HEK293T (cell line): ENCODE measurements at regions not wholly inside any gene's neighbourhood (a gene's known extent, or its start where the extent isn't known, plus 50 kb on each side); places are given as distances from the start of the nearest gene placed in this dataset.

ENCODE experiments used
- CTCF ChIA-PET: fragments of 350-600 bp; formaldehyde crosslinking; extraction: SDS; loops from one replicate; lab custom pipeline; 2021; ENCODE audit warnings: antibody characterized with exemption, inconsistent platforms; lab: Yijun Ruan, JAX
- POLR2A ChIA-PET: fragments of 350-600 bp; formaldehyde crosslinking; extraction: SDS; loops from one replicate; lab custom pipeline; 2020; ENCODE audit warnings: antibody characterized with exemption, inconsistent platforms; lab: Yijun Ruan, JAX
- DNase-seq: peaks from one replicate; pipeline ENCODE4 v3.0.0; 2012; ENCODE audit warnings: mixed read lengths; ENCODE audit errors: extremely low spot score
- ARNT ChIP-seq: fragments of 450-650 bp; IDR thresholded peaks from 2 replicates; pipeline ENCODE4 v1.6.1; 2017; ENCODE audit warnings: mild to moderate bottlenecking
- BHLHE40 ChIP-seq: fragments of 450-650 bp; IDR thresholded peaks from 2 replicates; pipeline ENCODE4 v1.6.1; 2016; ENCODE audit warnings: mild to moderate bottlenecking, moderate library complexity, borderline replicate concordance
- CTBP1 ChIP-seq: fragments of 450-650 bp; IDR thresholded peaks from 2 replicates; pipeline ENCODE4 v1.6.1; 2016; ENCODE audit warnings: borderline replicate concordance
- ELF4 ChIP-seq: fragments of 450-650 bp; IDR thresholded peaks from 2 replicates; pipeline ENCODE4 v1.6.1; 2017; ENCODE audit warnings: antibody characterized with exemption
- FOXA1 ChIP-seq: fragments of 450-650 bp; IDR thresholded peaks from 2 replicates; pipeline ENCODE4 v1.6.1; 2016; ENCODE audit warnings: mild to moderate bottlenecking
- FOXK2 ChIP-seq: fragments of 450-650 bp; IDR thresholded peaks from 2 replicates; pipeline ENCODE4 v1.6.1; 2016; ENCODE audit warnings: mild to moderate bottlenecking
- FOXM1 ChIP-seq: fragments of 450-650 bp; IDR thresholded peaks from 2 replicates; pipeline ENCODE4 v1.6.1; 2017; ENCODE audit warnings: mild to moderate bottlenecking, borderline replicate concordance
- HDGF ChIP-seq: fragments of 450-650 bp; IDR thresholded peaks from 2 replicates; pipeline ENCODE4 v1.6.1; 2017; ENCODE audit warnings: antibody characterized with exemption, borderline replicate concordance
- L3MBTL2 ChIP-seq: fragments of 450-650 bp; conservative IDR thresholded peaks from 2 replicates; pipeline ENCODE4 v1.6.1; 2016; ENCODE audit warnings: mild to moderate bottlenecking
- LEF1 ChIP-seq: fragments of 450-650 bp; IDR thresholded peaks from 2 replicates; pipeline ENCODE4 v1.6.1; 2017; ENCODE audit warnings: mild to moderate bottlenecking, borderline replicate concordance
- NFRKB ChIP-seq: fragments of 450-650 bp; IDR thresholded peaks from 2 replicates; pipeline ENCODE4 v1.6.1; 2016; ENCODE audit warnings: mild to moderate bottlenecking, moderate library complexity
- SP1 ChIP-seq: fragments of 450-650 bp; IDR thresholded peaks from 2 replicates; pipeline ENCODE4 v1.6.1; 2017
- SUZ12 ChIP-seq: fragments of 450-650 bp; IDR thresholded peaks from 2 replicates; pipeline ENCODE4 v1.6.1; 2016; ENCODE audit warnings: mild to moderate bottlenecking
- TARDBP ChIP-seq: fragments of 450-650 bp; IDR thresholded peaks from 2 replicates; pipeline ENCODE4 v1.6.1; 2016
- ZNF384 ChIP-seq: fragments of 450-650 bp; IDR thresholded peaks from 2 replicates; pipeline ENCODE4 v1.6.1; 2016
- TF ChIP-seq, protein P1 (sequence below): fragments of 450-650 bp; IDR thresholded peaks from 2 replicates; pipeline ENCODE4 v1.6.1; 2016

DNA sequence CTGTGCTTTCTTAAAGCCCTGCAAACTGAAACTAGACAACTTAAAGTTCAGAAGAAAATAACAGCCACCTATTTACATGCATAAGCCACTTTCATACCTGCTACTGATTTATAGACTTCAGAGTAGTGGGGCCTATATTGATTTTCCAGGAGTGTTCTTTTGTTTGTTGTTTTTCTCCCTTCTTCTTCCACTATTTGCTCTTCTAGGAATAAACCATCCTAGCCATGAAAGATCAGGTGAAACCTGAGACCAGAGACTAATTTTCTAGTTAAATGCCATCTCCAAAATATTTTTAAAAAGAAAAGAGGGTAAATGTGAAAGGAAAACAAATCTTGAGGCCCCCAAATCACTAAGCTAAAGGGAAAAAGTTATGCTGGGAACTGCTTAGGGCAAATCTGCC lies 72.4 kb upstream of the C1GALT1 start:
- ChIA-PET POLR2A (no interaction called here), CTCF (no interaction called here)
- TF ChIP-seq SUZ12 (no peak), FOXK2 (no peak), FOXA1 (no peak), ARNT (no peak), TARDBP (no peak), BHLHE40 (no peak), CTBP1 (no peak), FOXM1 (no peak), HDGF (no peak), ZNF384 (no peak), L3MBTL2 (no peak), NFRKB (no peak), SP1 (no peak), LEF1 (no peak)
- TF ChIP-seq, protein P1, sequence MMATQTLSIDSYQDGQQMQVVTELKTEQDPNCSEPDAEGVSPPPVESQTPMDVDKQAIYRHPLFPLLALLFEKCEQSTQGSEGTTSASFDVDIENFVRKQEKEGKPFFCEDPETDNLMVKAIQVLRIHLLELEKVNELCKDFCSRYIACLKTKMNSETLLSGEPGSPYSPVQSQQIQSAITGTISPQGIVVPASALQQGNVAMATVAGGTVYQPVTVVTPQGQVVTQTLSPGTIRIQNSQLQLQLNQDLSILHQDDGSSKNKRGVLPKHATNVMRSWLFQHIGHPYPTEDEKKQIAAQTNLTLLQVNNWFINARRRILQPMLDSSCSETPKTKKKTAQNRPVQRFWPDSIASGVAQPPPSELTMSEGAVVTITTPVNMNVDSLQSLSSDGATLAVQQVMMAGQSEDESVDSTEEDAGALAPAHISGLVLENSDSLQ: no peak
- DNase-seq: no peak

DNA sequence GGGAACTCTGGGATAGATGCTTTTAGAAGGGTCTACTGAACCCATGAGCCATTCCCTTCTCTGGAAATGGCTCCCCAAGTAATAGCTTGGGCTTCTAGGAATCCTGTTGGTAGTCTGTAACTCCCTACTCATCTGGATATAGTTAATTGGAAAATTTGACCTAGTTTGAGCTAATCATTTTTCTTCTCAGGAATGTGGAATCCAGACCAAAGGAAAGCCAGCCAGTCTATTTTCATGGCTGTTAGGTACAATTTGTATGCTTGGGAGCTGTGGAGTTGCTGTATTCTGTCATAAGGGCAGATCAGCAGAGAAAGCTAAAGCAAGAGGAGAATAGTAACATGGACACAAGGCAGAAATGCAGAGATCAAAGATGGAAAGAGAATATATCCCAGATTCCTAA lies 71.6 kb upstream of the C1GALT1 start:
- ChIA-PET POLR2A (no interaction called here), CTCF (no interaction called here)
- TF ChIP-seq SUZ12 (no peak), CTBP1 (no peak), ELF4 (no peak), FOXA1 (no peak), BHLHE40 (no peak), TARDBP (no peak), HDGF (no peak), ZNF384 (no peak), ARNT (no peak), SP1 (no peak)

DNA sequence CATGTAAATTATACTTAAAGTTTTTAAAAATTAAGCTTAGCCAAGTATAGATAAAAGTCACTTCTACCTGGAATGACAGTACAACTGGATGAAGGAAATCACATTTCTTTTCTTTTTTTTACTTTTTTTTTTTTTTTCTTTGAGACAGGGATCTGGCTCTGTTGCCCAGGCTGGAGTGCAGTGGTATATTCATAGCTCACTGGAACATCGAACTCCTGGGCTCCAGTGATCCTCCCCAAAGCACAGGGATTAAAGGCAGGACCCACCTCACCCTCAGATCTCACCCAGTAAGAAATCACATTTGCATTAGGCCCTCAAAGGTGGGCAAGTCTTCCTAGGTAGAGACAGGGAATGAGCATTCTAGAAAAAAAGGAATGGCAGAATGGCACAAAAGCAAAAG lies 69.5 kb upstream of the C1GALT1 start:
- TF ChIP-seq ZNF384: no peak
- no peak for TF ChIP-seq FOXA1
- TF ChIP-seq FOXK2: no peak
- no peak for TF ChIP-seq SUZ12
- TF ChIP-seq CTBP1: no peak
- TF ChIP-seq HDGF: no peak
- no peak for TF ChIP-seq SP1
- TF ChIP-seq ELF4: no peak
- TF ChIP-seq L3MBTL2: no peak
- TF ChIP-seq LEF1: no peak
- TF ChIP-seq TARDBP: no peak
- POLR2A ChIA-PET: no interaction called here
- no peak for DNase-seq
- CTCF ChIA-PET: no interaction called here

More for the DNA sequence above, 71.6 kb upstream of the C1GALT1 start:
- DNase-seq: no peak

DNA sequence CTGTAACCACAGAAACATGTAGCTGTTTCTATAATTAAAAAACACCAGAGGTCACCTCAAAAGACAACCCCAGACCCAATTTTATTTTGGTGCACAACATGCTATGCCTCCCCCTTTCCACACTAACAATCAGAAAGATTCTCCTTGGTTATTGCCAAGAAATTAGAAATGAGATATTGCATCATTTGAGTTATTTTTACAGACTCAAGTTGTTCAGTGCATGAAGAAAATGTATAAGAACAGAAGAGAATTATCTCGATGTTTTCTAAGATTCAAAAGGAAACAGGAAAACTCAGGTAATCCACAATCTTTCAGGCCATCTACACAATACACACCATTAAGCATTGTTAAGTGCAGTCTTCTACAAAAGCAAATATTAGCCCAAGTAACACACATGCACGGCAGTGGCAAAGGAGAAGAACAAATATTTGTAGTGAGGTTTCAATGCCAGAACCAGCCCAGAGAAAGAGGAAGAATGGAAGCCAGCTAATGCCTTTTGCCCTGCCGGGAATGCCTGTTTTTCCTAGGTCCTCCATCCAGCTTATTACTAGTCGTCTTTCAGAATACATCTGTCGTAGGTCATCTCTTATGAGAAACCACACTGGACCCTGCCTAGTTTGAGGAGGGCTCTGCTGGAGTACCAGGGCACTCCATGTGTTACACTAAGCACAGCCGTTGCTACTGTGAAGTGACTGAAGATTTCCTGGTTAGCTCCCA lies 67.6 kb upstream of the C1GALT1 start:
- ChIA-PET CTCF (interaction anchor here (1.1 kb wide), 1 partner anchor 8 kb away, joined by 3 read pairs; no protein-coding TSS in a partner anchor), POLR2A (no interaction called here)
- no peak for TF ChIP-seq CTBP1
- TF ChIP-seq L3MBTL2: no peak
- no peak for TF ChIP-seq FOXA1
- no peak for TF ChIP-seq BHLHE40
- no peak for TF ChIP-seq ZNF384
- no peak for TF ChIP-seq FOXK2
- TF ChIP-seq FOXM1: no peak
- TF ChIP-seq TARDBP: no peak
- no peak for DNase-seq

DNA sequence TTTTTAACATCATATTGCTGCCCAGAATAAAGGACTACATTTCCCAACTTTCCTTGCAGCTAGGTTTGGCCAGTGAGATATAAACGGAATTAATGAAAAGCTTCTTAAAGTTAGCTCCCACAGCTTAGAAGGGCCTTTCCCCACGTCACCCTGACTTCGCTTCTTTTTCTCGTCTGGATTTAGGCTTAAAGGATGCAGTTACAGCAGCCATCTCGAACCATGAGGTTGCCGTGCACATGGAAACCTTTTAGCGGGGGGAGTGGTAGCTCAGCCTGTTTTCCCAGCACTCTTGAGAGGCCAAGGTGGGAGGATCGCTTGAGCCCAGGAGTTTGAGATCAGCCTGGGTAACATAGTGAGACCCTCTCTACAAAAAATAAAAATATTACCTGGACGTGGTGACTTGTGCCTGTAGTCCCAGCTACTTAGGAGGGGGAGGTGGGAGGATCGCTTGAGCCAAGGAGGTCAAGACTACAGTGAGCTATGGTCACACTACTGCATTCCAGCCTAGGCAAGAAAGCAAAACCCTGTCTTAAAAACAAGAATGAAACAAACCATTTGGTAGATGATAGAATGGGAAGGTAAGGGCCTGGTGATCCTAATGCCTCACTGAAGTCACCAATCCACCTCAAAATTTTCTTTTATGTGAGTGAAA lies 64.3 kb upstream of the C1GALT1 start:
- CTCF ChIA-PET: no interaction called here
- DNase-seq: no peak
- POLR2A ChIA-PET: no interaction called here
- no peak for TF ChIP-seq FOXK2
- TF ChIP-seq NFRKB: no peak
- TF ChIP-seq BHLHE40: no peak
- TF ChIP-seq L3MBTL2: no peak
- no peak for TF ChIP-seq HDGF
- TF ChIP-seq CTBP1: no peak
- no peak for TF ChIP-seq LEF1
- no peak for TF ChIP-seq ELF4
- no peak for TF ChIP-seq SP1
- TF ChIP-seq ZNF384: no peak
- no peak for TF ChIP-seq TARDBP
- TF ChIP-seq FOXM1: no peak
- TF ChIP-seq ARNT: no peak
- TF ChIP-seq SUZ12: no peak

DNA sequence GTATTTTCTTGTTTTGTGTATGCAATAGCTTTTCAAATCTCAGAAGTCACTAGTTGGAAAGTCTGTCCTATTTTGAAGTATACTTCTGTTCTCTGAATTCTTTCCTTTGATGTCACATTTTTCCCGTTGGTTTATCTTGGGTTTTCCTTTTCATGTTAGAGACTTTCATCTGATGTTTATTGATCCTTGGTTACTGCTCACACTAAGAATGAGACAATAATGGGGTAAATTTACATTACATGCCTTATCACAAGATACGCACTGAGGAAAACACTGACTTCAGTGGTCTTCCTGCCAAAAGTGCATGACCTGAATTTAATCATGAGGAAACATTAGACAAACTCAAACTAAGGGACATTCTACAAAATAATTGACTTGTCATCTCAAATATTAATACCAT lies 63.5 kb upstream of the C1GALT1 start:
- ChIA-PET CTCF (no interaction called here), POLR2A (no interaction called here)
- TF ChIP-seq FOXA1 (no peak), ARNT (no peak)
- no peak for DNase-seq

DNA sequence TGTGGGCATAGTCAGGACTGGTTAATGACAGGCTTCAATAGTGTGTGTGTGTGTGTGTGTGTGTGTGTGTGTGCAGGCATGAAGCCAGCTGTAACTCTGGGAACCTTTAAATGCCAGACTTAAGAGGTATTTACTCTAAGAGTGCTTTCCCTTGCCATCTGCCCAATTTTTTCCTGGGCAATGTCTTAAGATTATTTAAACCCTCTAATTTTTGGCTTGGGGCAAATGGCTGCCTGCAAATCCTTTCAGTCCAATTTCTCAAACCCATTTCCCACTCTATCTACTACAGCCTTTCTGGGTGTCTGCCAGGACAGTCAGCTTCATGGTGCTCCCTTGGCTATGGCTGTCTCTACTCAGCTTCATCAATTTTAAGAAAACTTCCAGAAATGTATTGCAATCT lies 62.6 kb upstream of the C1GALT1 start:
- DNase-seq: no peak
- ChIA-PET POLR2A (no interaction called here), CTCF (no interaction called here)
- no peak for TF ChIP-seq L3MBTL2
- no peak for TF ChIP-seq ELF4
- TF ChIP-seq BHLHE40: no peak
- no peak for TF ChIP-seq CTBP1
- TF ChIP-seq SUZ12: no peak
- TF ChIP-seq ARNT: no peak
- no peak for TF ChIP-seq FOXM1
- no peak for TF ChIP-seq SP1
- TF ChIP-seq ZNF384: no peak
- TF ChIP-seq TARDBP: no peak
- no peak for TF ChIP-seq LEF1
- no peak for TF ChIP-seq FOXK2
- TF ChIP-seq FOXA1: no peak
- TF ChIP-seq, protein P1: no peak
